Pancreas (tissue), 10 donors: ENCODE measurements at regions not wholly inside any gene's neighbourhood (a gene's known extent, or its start where the extent isn't known, plus 50 kb on each side); places are given as distances from the start of the nearest gene placed in this dataset.

Experiments used
- ATAC-seq, 4 donors: fragments of 200-7000 bp; cut with Tn5 transposase; one replicate each; pipeline versions ENCODE4 v1.8.0 to v1.9.1; 2020; ENCODE audit warnings: mild to moderate bottlenecking in 4 of 4, moderate library complexity in 4 of 4
- DNase-seq, 6 donors: peaks; one replicate each; pipeline ENCODE4 v3.0.0-alpha.2; 2020
- FAIRE-seq: peaks from 2 replicates; lab custom pipeline; 2012; peaks lifted over from hg19 to GRCh38; lab: Jason Lieb, UNC
- H3K27ac ChIP-seq, 4 donors: fragments of 200-600 bp; sonication (generic); 1 replicate in 3 of 4; 2 replicates in 1 of 4; pipeline versions ENCODE4 v1.5.0 to v1.8.0; 2020
- H3K27me3 ChIP-seq, 4 donors: fragments of 200-600 bp; one replicate each; pipeline ENCODE4 v1.8.0; 2021
- H3K36me3 ChIP-seq, 3 donors: fragments of 200-600 bp; sonication (generic) in 1 of 3; one replicate each; pipeline versions ENCODE4 v1.5.0 to v1.8.0; 2020 to 2021
- H3K4me1 ChIP-seq, 3 donors: fragments of 200-600 bp; one replicate each; pipeline ENCODE4 v1.8.0; 2021
- H3K4me3 ChIP-seq, 4 donors: fragments of 200-600 bp; sonication (generic) in 2 of 4; one replicate each; pipeline versions ENCODE4 v1.5.0 to v1.8.0; 2020 to 2021
- H3K9me3 ChIP-seq, 4 donors: fragments of 200-600 bp; one replicate each; pipeline ENCODE4 v1.8.0; 2021
- WGBS, 2 donors: extraction: QIAGEN DNeasy Blood & Tissue Kit; methylation state at CpG; one replicate each; pipeline ENCODE4 v1.1.7; 2013; 5-methylcytosine and 5-hydroxymethylcytosine counted together
- intact Hi-C, 3 donors: fragments of 100-400 bp; cut with DNase I; formaldehyde crosslinking; loops; one replicate each; pipeline versions ENCODE4 v1.11.1 to v1.14.2; 2022
- TF ChIP-seq, protein P1 (sequence below), 4 donors: fragments of 200-600 bp; sonication (generic) in 3 of 4; IDR thresholded peaks; one replicate each; pipeline versions ENCODE4 v1.5.0 to v1.8.0; 2021; ENCODE audit warnings: antibody characterized with exemption in 4 of 4
- donor health status: healthy with polysubstance abuse.
- donor health status: DM: no; HTN: no; CAD: no; lungs with moderate emphysema.
- donor health status: DM: no; HTN: no; CAD: no.
- donor health status: control.
- donor health status: control.
- donor health status: Bipolar disorder and iron deficiency.
- donor health status: DM: yes; HTN: yes; CAD: no.
- donor health status: DM: no; HTN: no; CAD: no.
- donor health status: DM: no; HTN: no; CAD: no.
- donor health status: DM: yes; HTN: yes; CAD: no.

DNA sequence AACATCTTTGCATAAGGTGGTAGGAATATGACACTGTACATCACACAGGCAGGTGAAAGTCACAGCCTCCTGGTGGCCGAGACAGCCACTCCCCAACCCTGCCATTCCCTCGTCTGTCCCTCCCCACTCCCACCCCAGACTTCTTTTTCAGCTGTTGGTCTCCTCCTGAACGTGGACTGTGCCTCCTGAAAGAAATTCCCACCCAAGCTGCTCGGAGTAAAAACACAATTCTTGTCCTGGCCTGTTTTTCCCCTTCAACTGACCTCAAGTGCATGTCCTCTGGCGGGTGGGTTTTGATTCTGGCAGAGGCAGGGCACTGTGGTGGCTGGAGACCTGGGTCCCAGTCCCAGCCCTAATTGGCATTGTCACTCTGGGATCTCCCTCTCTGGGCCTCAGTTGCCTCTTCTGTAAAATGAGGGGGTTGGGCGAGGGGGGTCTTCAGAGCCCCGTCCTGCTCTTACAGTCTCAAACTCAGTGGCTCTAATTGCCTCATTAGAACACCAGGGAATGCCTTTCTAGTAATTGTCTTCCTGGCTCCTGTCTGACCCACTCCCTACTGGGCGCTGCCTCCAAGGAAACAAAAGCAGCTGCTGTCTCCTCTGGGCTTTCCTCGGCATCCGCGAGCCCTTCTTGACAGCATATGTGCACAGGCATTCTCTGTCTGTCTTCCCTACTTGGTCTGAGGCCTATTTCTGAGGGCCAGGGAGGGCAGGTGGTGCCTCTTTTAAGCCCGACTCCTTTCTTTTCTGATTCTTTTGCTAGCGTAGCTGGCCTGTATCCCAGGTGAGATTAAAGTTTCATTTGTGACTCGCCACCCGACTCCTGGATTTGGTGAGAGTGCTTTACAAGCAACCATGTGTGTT lies 186.6 kb upstream of the RMST start:
- Histone ChIP-seq H3K4me1 (no peaks in the 10 kb centered on the region), H3K9me3 (no peaks in the 10 kb centered on the region), H3K36me3 (no peaks in the 10 kb centered on the region), H3K27me3 (no peaks in the 10 kb centered on the region), H3K27ac (no peak overlapping the region), H3K4me3 (no peak overlapping the region)
- FAIRE-seq (no peak), DNase-seq (no peak), ATAC-seq (no peak)
- TF ChIP-seq, protein P1, sequence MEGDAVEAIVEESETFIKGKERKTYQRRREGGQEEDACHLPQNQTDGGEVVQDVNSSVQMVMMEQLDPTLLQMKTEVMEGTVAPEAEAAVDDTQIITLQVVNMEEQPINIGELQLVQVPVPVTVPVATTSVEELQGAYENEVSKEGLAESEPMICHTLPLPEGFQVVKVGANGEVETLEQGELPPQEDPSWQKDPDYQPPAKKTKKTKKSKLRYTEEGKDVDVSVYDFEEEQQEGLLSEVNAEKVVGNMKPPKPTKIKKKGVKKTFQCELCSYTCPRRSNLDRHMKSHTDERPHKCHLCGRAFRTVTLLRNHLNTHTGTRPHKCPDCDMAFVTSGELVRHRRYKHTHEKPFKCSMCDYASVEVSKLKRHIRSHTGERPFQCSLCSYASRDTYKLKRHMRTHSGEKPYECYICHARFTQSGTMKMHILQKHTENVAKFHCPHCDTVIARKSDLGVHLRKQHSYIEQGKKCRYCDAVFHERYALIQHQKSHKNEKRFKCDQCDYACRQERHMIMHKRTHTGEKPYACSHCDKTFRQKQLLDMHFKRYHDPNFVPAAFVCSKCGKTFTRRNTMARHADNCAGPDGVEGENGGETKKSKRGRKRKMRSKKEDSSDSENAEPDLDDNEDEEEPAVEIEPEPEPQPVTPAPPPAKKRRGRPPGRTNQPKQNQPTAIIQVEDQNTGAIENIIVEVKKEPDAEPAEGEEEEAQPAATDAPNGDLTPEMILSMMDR (IDR thresholded peaks at IDR 0.05) = no peak
- 49 to 55% methylated on average over 15 of the region's 15 CpGs for WGBS, 2 donors
- intact Hi-C loops = no loop called here

DNA sequence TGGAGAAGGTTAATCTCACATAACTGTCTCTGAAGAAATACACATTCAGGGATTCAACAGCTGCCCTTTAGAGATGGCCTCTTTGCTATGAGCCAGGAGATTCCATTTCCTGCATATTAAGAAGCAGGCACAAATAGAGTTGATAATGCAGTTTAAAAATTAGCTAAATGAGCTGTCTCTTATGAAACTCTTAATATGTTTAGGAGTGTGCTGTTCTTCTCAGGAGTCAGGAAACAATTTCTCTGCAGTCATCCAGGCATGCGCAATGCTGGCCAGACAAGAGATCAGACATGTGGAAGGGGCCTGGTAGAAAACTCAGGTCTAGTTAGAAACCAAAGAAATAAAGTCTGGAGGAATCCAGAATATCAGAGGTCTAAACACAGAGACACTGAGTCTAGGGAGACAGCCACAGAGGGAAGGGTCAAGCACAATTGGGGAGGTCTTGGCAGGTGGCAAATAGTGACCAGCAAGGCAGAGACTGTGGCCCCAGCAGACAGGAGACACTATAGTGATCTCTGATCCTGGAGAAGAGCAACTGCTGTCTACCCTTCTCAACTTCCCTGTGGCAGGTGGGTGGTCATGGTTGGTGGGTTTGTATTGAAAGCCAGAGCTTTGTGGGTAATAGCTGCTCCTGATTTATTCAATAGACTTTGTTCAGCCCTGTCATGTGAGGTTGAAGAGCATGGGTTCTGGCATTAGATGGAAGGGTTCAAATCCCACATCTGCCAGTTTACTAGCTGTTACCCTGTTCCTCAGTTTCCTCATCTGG lies 185.8 kb upstream of the RMST start:
- 81 to 86% methylated on average over 1 of the region's 1 CpG for WGBS, 2 donors
- Histone ChIP-seq H3K27ac (no peak overlapping the region), H3K4me3 (no peak overlapping the region), H3K9me3 (no peaks in the 10 kb centered on the region), H3K4me1 (no peaks in the 10 kb centered on the region), H3K27me3 (no peaks in the 10 kb centered on the region), H3K36me3 (no peaks in the 10 kb centered on the region)
- FAIRE-seq = no peak
- intact Hi-C loops = no loop called here
- ATAC-seq = no peak
- TF ChIP-seq, protein P1 (IDR thresholded peaks at IDR 0.05) = no peak
- no peak for DNase-seq

DNA sequence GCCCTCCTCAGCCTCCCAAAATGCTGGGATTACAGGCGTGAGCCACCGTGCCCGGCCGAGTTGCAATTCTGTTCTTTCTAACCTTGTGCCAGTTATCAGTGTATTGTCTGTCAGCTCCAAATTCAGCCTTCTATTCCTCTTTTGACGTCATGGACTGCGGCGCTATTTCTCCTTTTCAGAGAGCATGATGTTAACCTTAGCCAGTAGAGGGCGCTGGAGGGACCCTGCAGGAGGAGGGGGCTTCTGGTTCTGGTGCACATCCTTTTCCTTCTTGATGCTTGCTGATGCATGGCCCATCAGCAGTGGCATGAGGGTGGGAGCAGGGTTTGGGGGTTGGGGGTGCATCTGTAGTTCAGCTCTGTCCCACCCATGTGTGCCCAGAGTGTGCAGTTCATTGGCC lies 179.3 kb upstream of the RMST start:
- Histone ChIP-seq H3K27ac (no peak overlapping the region), H3K27me3 (no peaks in the 10 kb centered on the region), H3K4me1 (no peaks in the 10 kb centered on the region), H3K9me3 (no peaks in the 10 kb centered on the region), H3K4me3 (no peak overlapping the region), H3K36me3 (no peaks in the 10 kb centered on the region)
- intact Hi-C loops = no loop called here
- ATAC-seq (no peak), DNase-seq (no peak), FAIRE-seq (no peak)
- TF ChIP-seq, protein P1 (IDR thresholded peaks at IDR 0.05) = no peak
- WGBS, 2 donors = 59 to 82% methylated on average over 8 of the region's 8 CpGs

DNA sequence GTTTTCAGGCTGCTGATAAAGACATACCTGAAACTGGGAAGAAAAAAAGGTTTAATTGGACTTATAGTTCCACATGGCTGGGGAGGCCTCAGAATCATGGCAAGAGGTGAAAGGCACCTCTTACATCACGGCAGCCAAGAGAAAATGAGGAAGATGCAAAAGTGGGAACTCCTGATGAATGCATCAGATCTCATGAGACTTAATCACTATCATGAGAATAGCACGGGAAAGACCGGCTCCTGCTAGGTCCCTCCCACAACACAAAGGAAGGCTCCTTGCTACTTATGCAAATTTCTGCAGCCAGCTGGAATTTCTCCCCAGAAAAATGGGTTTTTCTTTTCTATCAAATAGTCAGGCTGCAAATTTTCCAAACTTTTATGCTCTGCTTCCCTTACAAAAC lies 174.1 kb upstream of the RMST start:
- H3K9me3 ChIP-seq = no peaks in the 10 kb centered on the region
- ATAC-seq (no peak), FAIRE-seq (no peak), DNase-seq (no peak)
- H3K27me3 ChIP-seq = no peaks in the 10 kb centered on the region
- WGBS, 2 donors = 46 to 69% methylated on average over 3 of the region's 3 CpGs
- no peak overlapping the region for H3K27ac ChIP-seq
- TF ChIP-seq, protein P1 (IDR thresholded peaks at IDR 0.05) = no peak
- no peak overlapping the region for H3K4me3 ChIP-seq
- H3K4me1 ChIP-seq = no peaks in the 10 kb centered on the region
- intact Hi-C loops = no loop called here
- no peaks in the 10 kb centered on the region for H3K36me3 ChIP-seq
